ENCODE measurements at regions not wholly inside any gene's neighbourhood (a gene's known extent, or its start where the extent isn't known, plus 50 kb on each side); places are given as distances from the start of the nearest gene placed in this dataset.

DNA sequence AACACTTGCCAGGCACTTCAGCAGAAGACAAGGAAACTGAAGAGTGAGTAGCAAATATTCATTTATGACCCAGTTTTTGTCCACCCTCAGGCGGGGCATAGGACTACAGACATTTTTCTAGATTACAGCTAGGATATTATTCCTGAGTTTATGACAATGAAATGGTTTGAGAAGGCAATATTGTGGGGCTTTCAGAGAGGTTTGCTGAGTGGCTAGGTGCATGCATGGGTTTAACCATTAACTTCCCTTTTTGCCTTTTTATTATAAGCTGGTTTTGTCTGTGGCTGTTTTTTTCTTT, 104.0 kb upstream of the BCAT1 start:
- Histone ChIP-seq H3K27me3 (ENCODE audit: insufficient read depth) (no peaks in the 10 kb centered on the region; the same call in 1 of the 2 replicates), H3K4me1 (ENCODE audit: control insufficient read depth in 1 of 2, insufficient read depth in 2 of 2, low read depth in 1 of 2, low read length in 1 of 2) (no peaks in the 10 kb centered on the region; a peak in 1 of 4 replicates), H3F3A (replicated peaks; ENCODE audit: insufficient read depth) (no peaks in the 10 kb centered on the region), H3K9me2 (no peaks in the 10 kb centered on the region), H2AFZ (ENCODE audit: low read depth) (no peak overlapping the region), H3K9ac (no peak overlapping the region), H4K20me1 (ENCODE audit: insufficient read depth) (no peaks in the 10 kb centered on the region), H3K36me3 (replicated peaks in 1 of 2; ENCODE audit: control insufficient read depth in 1 of 2, insufficient read depth in 2 of 2, low read length in 1 of 2) (no peaks in the 10 kb centered on the region), H3K79me2 (ENCODE audit: insufficient read depth) (no peaks in the 10 kb centered on the region), H3K4me3 (ENCODE audit: low read depth in 2 of 2, low read length in 1 of 2) (no peak overlapping the region), H3K27ac (ENCODE audit: low read depth in 2 of 2, low read length in 1 of 2) (no peak overlapping the region), H3K9me3 (no peaks in the 10 kb centered on the region), H3K4me2 (no peak overlapping the region)
- TF ChIP-seq CTCF (IDR thresholded peaks at IDR 0.05) (no peak), TAF1 (IDR thresholded peaks at IDR 0.05; ENCODE audit: borderline replicate concordance, low read depth, low read length) (no peak), EZH2phosphoT487 (IDR thresholded peaks at IDR 0.05; ENCODE audit: borderline replicate concordance, low read depth) (no peak), GABPA (IDR thresholded peaks at IDR 0.05; ENCODE audit: low read depth) (no peak), EP300 (IDR thresholded peaks at IDR 0.05; ENCODE audit: borderline replicate concordance in 1 of 2, low read depth in 1 of 2, low read length in 1 of 2) (no peak), FOSL2 (IDR thresholded peaks at IDR 0.05; ENCODE audit: borderline replicate concordance, low read depth) (no peak), RXRA (IDR thresholded peaks at IDR 0.05; ENCODE audit: borderline replicate concordance, low read depth) (no peak), SMC3 (IDR thresholded peaks at IDR 0.05; ENCODE audit: low read depth, low read length) (no peak), YY1 (IDR thresholded peaks at IDR 0.05; ENCODE audit: low read depth) (no peak)
- TF ChIP-seq, protein P1, sequence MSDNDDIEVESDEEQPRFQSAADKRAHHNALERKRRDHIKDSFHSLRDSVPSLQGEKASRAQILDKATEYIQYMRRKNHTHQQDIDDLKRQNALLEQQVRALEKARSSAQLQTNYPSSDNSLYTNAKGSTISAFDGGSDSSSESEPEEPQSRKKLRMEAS (IDR thresholded peaks at IDR 0.05; ENCODE audit: low read depth), result no peak
- TF ChIP-seq, protein P2, sequence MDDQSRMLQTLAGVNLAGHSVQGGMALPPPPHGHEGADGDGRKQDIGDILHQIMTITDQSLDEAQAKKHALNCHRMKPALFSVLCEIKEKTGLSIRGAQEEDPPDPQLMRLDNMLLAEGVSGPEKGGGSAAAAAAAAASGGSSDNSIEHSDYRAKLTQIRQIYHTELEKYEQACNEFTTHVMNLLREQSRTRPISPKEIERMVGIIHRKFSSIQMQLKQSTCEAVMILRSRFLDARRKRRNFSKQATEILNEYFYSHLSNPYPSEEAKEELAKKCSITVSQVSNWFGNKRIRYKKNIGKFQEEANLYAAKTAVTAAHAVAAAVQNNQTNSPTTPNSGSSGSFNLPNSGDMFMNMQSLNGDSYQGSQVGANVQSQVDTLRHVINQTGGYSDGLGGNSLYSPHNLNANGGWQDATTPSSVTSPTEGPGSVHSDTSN (IDR thresholded peaks at IDR 0.05), result no peak
- TF ChIP-seq, protein P3, sequence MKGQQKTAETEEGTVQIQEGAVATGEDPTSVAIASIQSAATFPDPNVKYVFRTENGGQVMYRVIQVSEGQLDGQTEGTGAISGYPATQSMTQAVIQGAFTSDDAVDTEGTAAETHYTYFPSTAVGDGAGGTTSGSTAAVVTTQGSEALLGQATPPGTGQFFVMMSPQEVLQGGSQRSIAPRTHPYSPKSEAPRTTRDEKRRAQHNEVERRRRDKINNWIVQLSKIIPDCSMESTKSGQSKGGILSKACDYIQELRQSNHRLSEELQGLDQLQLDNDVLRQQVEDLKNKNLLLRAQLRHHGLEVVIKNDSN (IDR thresholded peaks at IDR 0.05; ENCODE audit: borderline replicate concordance, low read depth), result no peak
- ChIA-PET POLR2A (no interaction called here), CTCF (interaction anchor here (1.4 kb wide), 1 partner anchor 102 kb away, joined by 3 read pairs; no protein-coding TSS in a partner anchor)
- no peak for DNase-seq
- WGBS (ENCODE audit: low lambda C conversion rate), result 81% methylated on average over 1 of the region's 1 CpG

DNA sequence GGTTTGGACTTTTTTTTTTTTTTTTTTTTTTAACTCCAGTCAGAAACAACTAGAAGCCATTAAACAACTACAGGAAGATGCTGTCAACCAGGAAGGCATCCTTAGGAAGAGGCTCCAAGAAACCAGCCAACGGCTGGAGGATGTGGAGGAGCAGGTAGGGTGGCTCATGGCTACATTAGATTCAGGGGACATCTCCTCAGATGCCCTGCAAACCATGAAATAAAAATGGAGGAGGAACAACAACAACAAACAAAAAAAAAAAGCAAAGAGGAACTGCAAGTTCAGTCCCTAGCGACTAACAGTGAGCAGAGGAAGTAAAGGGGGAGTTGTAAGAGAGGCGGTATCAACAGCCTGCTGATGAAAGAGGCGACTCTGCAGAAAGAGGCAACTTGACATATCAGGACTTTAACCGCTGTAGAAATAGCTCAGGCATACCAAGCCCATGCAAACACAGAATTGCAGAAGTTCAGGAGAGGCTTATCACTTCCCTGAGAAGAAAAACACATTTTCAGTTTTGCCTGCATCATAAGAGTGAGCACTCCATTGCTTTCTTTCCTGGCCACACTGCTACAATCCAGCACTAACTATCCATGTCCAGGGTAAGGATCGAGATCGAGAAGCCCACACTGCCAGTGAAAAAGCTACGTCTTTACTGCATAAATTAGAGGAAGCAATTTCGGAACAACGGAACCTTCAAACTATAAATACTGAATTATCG, 103.5 kb upstream of the BCAT1 start:
- DNase-seq, result no peak
- no peaks in the 10 kb centered on the region for H3F3A ChIP-seq (replicated peaks; ENCODE audit: insufficient read depth)
- H2AFZ ChIP-seq (ENCODE audit: low read depth), result no peak overlapping the region
- H3K27ac ChIP-seq (ENCODE audit: low read depth in 2 of 2, low read length in 1 of 2), result no peak overlapping the region
- H3K9me2 ChIP-seq, result no peaks in the 10 kb centered on the region
- TF ChIP-seq RXRA (IDR thresholded peaks at IDR 0.05; ENCODE audit: borderline replicate concordance, low read depth) (no peak), ELF1 (IDR thresholded peaks at IDR 0.05) (no peak), JUND (IDR thresholded peaks at IDR 0.05) (no peak), TAF1 (IDR thresholded peaks at IDR 0.05; ENCODE audit: borderline replicate concordance, low read depth, low read length) (no peak), GABPA (IDR thresholded peaks at IDR 0.05; ENCODE audit: low read depth) (no peak), RCOR1 (IDR thresholded peaks at IDR 0.05; ENCODE audit: low read length) (no peak), SIN3A (IDR thresholded peaks at IDR 0.05; ENCODE audit: borderline replicate concordance, low read depth, low read length) (no peak), MEF2A (IDR thresholded peaks at IDR 0.05; ENCODE audit: borderline replicate concordance, low read depth) (no peak)
- TF ChIP-seq, protein P3 (IDR thresholded peaks at IDR 0.05; ENCODE audit: borderline replicate concordance, low read depth), result no peak
- TF ChIP-seq, protein P2 (IDR thresholded peaks at IDR 0.05), result no peak
- TF ChIP-seq, protein P4, sequence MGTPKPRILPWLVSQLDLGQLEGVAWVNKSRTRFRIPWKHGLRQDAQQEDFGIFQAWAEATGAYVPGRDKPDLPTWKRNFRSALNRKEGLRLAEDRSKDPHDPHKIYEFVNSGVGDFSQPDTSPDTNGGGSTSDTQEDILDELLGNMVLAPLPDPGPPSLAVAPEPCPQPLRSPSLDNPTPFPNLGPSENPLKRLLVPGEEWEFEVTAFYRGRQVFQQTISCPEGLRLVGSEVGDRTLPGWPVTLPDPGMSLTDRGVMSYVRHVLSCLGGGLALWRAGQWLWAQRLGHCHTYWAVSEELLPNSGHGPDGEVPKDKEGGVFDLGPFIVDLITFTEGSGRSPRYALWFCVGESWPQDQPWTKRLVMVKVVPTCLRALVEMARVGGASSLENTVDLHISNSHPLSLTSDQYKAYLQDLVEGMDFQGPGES (IDR thresholded peaks at IDR 0.05; ENCODE audit: low read depth, low read length), result no peak
- TF ChIP-seq, protein P1 (IDR thresholded peaks at IDR 0.05; ENCODE audit: low read depth), result no peak
- no peaks in the 10 kb centered on the region; a peak in 1 of 4 replicates for H3K4me1 ChIP-seq (ENCODE audit: control insufficient read depth in 1 of 2, insufficient read depth in 2 of 2, low read depth in 1 of 2, low read length in 1 of 2)
- H4K20me1 ChIP-seq (ENCODE audit: insufficient read depth), result no peaks in the 10 kb centered on the region
- POLR2A ChIA-PET, result no interaction called here
- H3K36me3 ChIP-seq (replicated peaks in 1 of 2; ENCODE audit: control insufficient read depth in 1 of 2, insufficient read depth in 2 of 2, low read length in 1 of 2), result no peaks in the 10 kb centered on the region
- H3K9me3 ChIP-seq, result no peaks in the 10 kb centered on the region
- no peak overlapping the region for H3K4me2 ChIP-seq
- CTCF ChIA-PET, result interaction anchor here (1.1 to 1.4 kb wide), 2 partner anchors 102 kb away, joined by 3 read pairs; no protein-coding TSS in a partner anchor
- H3K79me2 ChIP-seq (ENCODE audit: insufficient read depth), result no peaks in the 10 kb centered on the region
- no peaks in the 10 kb centered on the region; the same call in 1 of the 2 replicates for H3K27me3 ChIP-seq (ENCODE audit: insufficient read depth)
- H3K9ac ChIP-seq, result no peak overlapping the region
- 89% methylated on average over 11 of the region's 11 CpGs for WGBS (ENCODE audit: low lambda C conversion rate)
- no peak overlapping the region for H3K4me3 ChIP-seq (ENCODE audit: low read depth in 2 of 2, low read length in 1 of 2)
